ENCODE measurements at regions not wholly inside any gene's neighbourhood (a gene's known extent, or its start where the extent isn't known, plus 50 kb on each side); places are given as distances from the start of the nearest gene placed in this dataset.

DNA sequence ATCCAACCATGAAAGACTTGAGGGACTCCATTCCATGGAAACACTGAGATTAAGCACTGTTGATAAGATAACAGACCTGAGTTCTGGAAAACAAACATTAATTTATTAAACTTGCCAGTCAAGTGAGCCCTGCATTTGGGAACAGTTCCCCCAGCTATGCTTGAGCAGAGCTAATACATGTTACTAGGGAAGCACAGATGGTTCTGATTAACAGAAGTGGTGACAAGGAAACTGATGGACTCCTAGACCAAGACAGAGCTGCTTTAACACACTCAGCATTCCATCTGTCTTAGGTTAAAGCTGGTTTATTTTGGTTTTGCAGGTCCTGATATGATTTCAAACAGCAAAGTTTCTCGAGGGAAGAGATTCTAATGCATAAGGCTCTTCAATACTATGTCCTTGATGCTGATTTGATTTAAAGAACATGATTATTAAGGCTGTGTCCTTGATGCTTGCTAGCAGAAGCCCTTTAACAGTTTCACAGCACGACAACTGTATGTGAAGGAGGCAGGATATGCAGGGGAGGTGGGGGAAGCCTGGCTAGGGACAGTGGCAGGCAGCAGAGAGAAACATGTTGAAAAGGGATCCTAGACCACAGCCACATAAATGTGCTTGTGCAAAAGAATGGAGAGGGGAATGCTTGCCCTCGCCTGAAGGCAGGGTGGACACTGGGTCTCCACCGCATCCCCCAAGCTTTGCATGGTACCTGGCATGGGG is 66.2 kb downstream of the ACTBL2 start:
- Histone ChIP-seq H3K4me1 (no peaks in the 10 kb centered on the region), H3K27ac (no peak overlapping the region), H3K9me3 (no peaks in the 10 kb centered on the region), H3K4me3 (no peak overlapping the region), H3K4me2 (no peak overlapping the region)
- ChIA-PET CTCF (interaction anchor here (0.5 kb wide), 1 partner anchor 1361 kb away, joined by 3 read pairs; no protein-coding TSS in a partner anchor), POLR2A (no interaction called here)
- WGBS (ENCODE audit: missing lambda C conversion rate): 41% methylated on average over 4 of the region's 4 CpGs
- no peak for DNase-seq (ENCODE audit: low read depth in 1 of 2, low spot score in 1 of 2)
- FAIRE-seq: no peak
- TF ChIP-seq BHLHE40 (IDR thresholded peaks at IDR 0.05; ENCODE audit: low read depth, low read length) (no peak), ZFP36 (IDR thresholded peaks at IDR 0.05; ENCODE audit: borderline replicate concordance, partially characterized antibody) (no peak), PHF8 (IDR thresholded peaks at IDR 0.05; ENCODE audit: borderline replicate concordance, low read depth) (no peak), CHD4 (IDR thresholded peaks at IDR 0.05; ENCODE audit: borderline replicate concordance) (no peak), RCOR1 (IDR thresholded peaks at IDR 0.05; ENCODE audit: low read depth, low read length) (no peak), ESRRA (IDR thresholded peaks at IDR 0.05; ENCODE audit: borderline replicate concordance, low read length) (no peak), ZSCAN20 (CRISPR knock-in tag; IDR thresholded peaks at IDR 0.05) (no peak), FOXS1 (CRISPR knock-in tag; IDR thresholded peaks at IDR 0.05) (no peak), RARB (CRISPR knock-in tag; IDR thresholded peaks at IDR 0.05) (no peak), EHF (CRISPR knock-in tag; IDR thresholded peaks at IDR 0.05) (no peak)
- no peak for ATAC-seq

DNA sequence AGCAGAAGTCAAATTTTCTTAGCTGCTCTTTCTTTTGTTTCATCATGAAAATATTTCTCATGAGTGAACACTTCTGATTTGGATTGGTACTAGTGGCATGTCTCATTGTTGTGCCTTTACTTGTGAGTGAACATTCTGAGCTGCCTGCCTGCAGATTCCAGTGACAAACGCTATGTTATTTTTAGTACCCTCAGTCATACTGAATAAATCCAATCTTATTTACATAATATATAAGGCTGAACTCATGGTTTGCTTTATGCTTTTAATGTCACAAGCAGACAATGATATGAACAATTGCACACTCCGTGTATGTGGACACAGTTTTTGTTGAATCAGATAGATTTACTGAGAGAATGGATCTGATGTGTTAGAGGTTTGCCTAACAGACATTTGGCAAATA is 67.8 kb downstream of the ACTBL2 start:
- FAIRE-seq: no peak
- 70% methylated on average over 2 of the region's 2 CpGs for WGBS (ENCODE audit: missing lambda C conversion rate)
- ATAC-seq: no peak

More for the DNA sequence above, 67.8 kb downstream of the ACTBL2 start:
- no peak for TF ChIP-seq HOXA7 (CRISPR knock-in tag; IDR thresholded peaks at IDR 0.05)
- TF ChIP-seq HOXB13 (CRISPR knock-in tag; IDR thresholded peaks at IDR 0.05; ENCODE audit: low read depth): no peak
- TF ChIP-seq EP300 (IDR thresholded peaks at IDR 0.05): no peak
- no peak for TF ChIP-seq RAD21 (conservative IDR thresholded peaks at IDR 0.05 in 1 of 2, IDR thresholded peaks at IDR 0.05 in 1 of 2)
- no peak for TF ChIP-seq POLR2A (IDR thresholded peaks at IDR 0.05; ENCODE audit: low read length)
- TF ChIP-seq RARB (CRISPR knock-in tag; IDR thresholded peaks at IDR 0.05): no peak
- TF ChIP-seq, protein P1, sequence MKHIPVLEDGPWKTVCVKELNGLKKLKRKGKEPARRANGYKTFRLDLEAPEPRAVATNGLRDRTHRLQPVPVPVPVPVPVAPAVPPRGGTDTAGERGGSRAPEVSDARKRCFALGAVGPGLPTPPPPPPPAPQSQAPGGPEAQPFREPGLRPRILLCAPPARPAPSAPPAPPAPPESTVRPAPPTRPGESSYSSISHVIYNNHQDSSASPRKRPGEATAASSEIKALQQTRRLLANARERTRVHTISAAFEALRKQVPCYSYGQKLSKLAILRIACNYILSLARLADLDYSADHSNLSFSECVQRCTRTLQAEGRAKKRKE (CRISPR knock-in tag; IDR thresholded peaks at IDR 0.05; ENCODE audit: low read depth): no peak
- no peak for TF ChIP-seq FOSB (CRISPR knock-in tag; IDR thresholded peaks at IDR 0.05)
- TF ChIP-seq CTCF (IDR thresholded peaks at IDR 0.05): no peak
- TF ChIP-seq ZC3H11A (IDR thresholded peaks at IDR 0.05): no peak
- no peak for TF ChIP-seq BCL3 (IDR thresholded peaks at IDR 0.05)
- TF ChIP-seq SMC3 (IDR thresholded peaks at IDR 0.05): no peak
- TF ChIP-seq, protein P2, sequence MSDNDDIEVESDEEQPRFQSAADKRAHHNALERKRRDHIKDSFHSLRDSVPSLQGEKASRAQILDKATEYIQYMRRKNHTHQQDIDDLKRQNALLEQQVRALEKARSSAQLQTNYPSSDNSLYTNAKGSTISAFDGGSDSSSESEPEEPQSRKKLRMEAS (IDR thresholded peaks at IDR 0.05): no peak
- no peak for TF ChIP-seq HOXB5 (CRISPR knock-in tag; IDR thresholded peaks at IDR 0.05)
- TF ChIP-seq CHD4 (IDR thresholded peaks at IDR 0.05; ENCODE audit: borderline replicate concordance): no peak
- no peak for TF ChIP-seq RCOR1 (IDR thresholded peaks at IDR 0.05; ENCODE audit: low read depth, low read length)
- Histone ChIP-seq H3K4me1 (no peaks in the 10 kb centered on the region), H3K9me3 (no peaks in the 10 kb centered on the region), H3K4me2 (no peak overlapping the region), H3K27ac (no peak overlapping the region), H3K4me3 (no peak overlapping the region)
- POLR2A ChIA-PET: no interaction called here
- CTCF ChIA-PET: interaction anchor here (0.7 to 0.9 kb wide), 2 partner anchors 9 to 32 kb away, joined by 3 to 4 read pairs; no protein-coding TSS in a partner anchor
- no peak for DNase-seq (ENCODE audit: low read depth in 1 of 2, low spot score in 1 of 2)
